ENCODE measurements at regions not wholly inside any gene's neighbourhood (a gene's known extent, or its start where the extent isn't known, plus 50 kb on each side); places are given as distances from the start of the nearest gene placed in this dataset.

GRCh38 chr11:120001178-120002090 lies 136.5 kb downstream of the TRIM29 start:
- TF ChIP-seq POLR2AphosphoS5 (IDR thresholded peaks at IDR 0.05; ENCODE audit: borderline replicate concordance, low read depth, low read length) (no peak), EZH2 (IDR thresholded peaks at IDR 0.05) (no peak)

Measured in SK-N-MC (cell line).